Mucosa of descending colon (tissue), 3 donors: ENCODE measurements at regions not wholly inside any gene's neighbourhood (a gene's known extent, or its start where the extent isn't known, plus 50 kb on each side); places are given as distances from the start of the nearest gene placed in this dataset.

Experiments
- ATAC-seq: fragments of 200-7000 bp; cut with Tn5 transposase; one replicate; pipeline ENCODE4 v1.9.1; 2020; ENCODE audit warnings: mild to moderate bottlenecking, moderate library complexity
- DNase-seq, 3 donors: peaks; one replicate each; pipeline ENCODE4 v3.0.0-alpha.2; 2020
- H3K36me3 ChIP-seq: fragments of 200-600 bp; one replicate; pipeline ENCODE4 v1.8.0; 2021; ENCODE audit warnings: low read depth, mild to moderate bottlenecking
- H3K4me1 ChIP-seq: fragments of 200-600 bp; one replicate; pipeline ENCODE4 v1.8.0; 2021; ENCODE audit warnings: low read depth, mild to moderate bottlenecking
- H3K4me3 ChIP-seq: fragments of 200-600 bp; one replicate; pipeline ENCODE4 v1.8.0; 2021; ENCODE audit warnings: mild to moderate bottlenecking
- H3K9me3 ChIP-seq: fragments of 200-600 bp; one replicate; pipeline ENCODE4 v1.8.0; 2021; ENCODE audit warnings: mild to moderate bottlenecking
- CTCF ChIP-seq: fragments of 200-600 bp; IDR thresholded peaks from one replicate; pipeline ENCODE4 v1.8.0; 2022; ENCODE audit warnings: antibody characterized with exemption, mild to moderate bottlenecking
- intact Hi-C, 2 donors: fragments of 100-400 bp; cut with DNase I in 1 of 2; cut with micrococcal nuclease in 1 of 2; formaldehyde crosslinking; loops; one replicate each; pipeline versions ENCODE4 v1.11.0 to v1.11.1; 2022; cut with DNase I, micrococcal nuclease
- donor health status: DM: no; HTN: no; CAD: no; lungs with moderate emphysema.
- donor health status: DM: no; HTN: no; CAD: no.
- donor health status: DM: no; HTN: yes; CAD: no.

- no peak for DNase-seq
- no peak overlapping the region for H3K4me3 ChIP-seq
- intact Hi-C loops: no loop called here
- no peaks in the 10 kb centered on the region for H3K36me3 ChIP-seq
- no peak for ATAC-seq
- no peak for TF ChIP-seq CTCF
- no peaks in the 10 kb centered on the region for H3K4me1 ChIP-seq
- H3K9me3 ChIP-seq: peaks cover 24% of the 10 kb centered on the region
Observed at GRCh38 chr13:58907347-58907746, 1256.4 kb downstream of the DIAPH3 start.

- Histone ChIP-seq H3K4me1 (no peaks in the 10 kb centered on the region), H3K4me3 (no peak overlapping the region), H3K9me3 (peaks cover 24% of the 10 kb centered on the region), H3K36me3 (no peaks in the 10 kb centered on the region)
- no peak for TF ChIP-seq CTCF
- DNase-seq (no peak), ATAC-seq (no peak)
- intact Hi-C loops: no loop called here
Observed at GRCh38 chr13:58908019-58908679, 1255.6 kb downstream of the DIAPH3 start.

GRCh38 chr13:58919551-58919950, 1244.2 kb downstream of the DIAPH3 start:
- intact Hi-C loops: no loop called here
- H3K9me3 ChIP-seq: peaks cover 17% of the 10 kb centered on the region
- H3K4me3 ChIP-seq: no peak overlapping the region

GRCh38 chr13:58921129-58921528, 1242.6 kb downstream of the DIAPH3 start:
- Histone ChIP-seq H3K36me3 (no peaks in the 10 kb centered on the region), H3K4me1 (no peaks in the 10 kb centered on the region), H3K4me3 (no peak overlapping the region), H3K9me3 (peaks cover 18% of the 10 kb centered on the region)
- no peak for ATAC-seq
- no peak for TF ChIP-seq CTCF
- DNase-seq: no peak
- intact Hi-C loops: no loop called here

More at GRCh38 chr13:58919551-58919950, 1244.2 kb downstream of the DIAPH3 start:
- ATAC-seq (no peak), DNase-seq (no peak)
- TF ChIP-seq CTCF: no peak
- Histone ChIP-seq H3K4me1 (no peaks in the 10 kb centered on the region), H3K36me3 (no peaks in the 10 kb centered on the region)

- intact Hi-C loops: no loop called here
- peaks cover 20% of the 10 kb centered on the region for H3K9me3 ChIP-seq
- no peak for ATAC-seq
Observed at GRCh38 chr13:58926858-58927257, 1236.9 kb downstream of the DIAPH3 start.

More at GRCh38 chr13:58926858-58927257, 1236.9 kb downstream of the DIAPH3 start:
- Histone ChIP-seq H3K4me3 (no peak overlapping the region), H3K36me3 (no peaks in the 10 kb centered on the region), H3K4me1 (no peaks in the 10 kb centered on the region)
- no peak for TF ChIP-seq CTCF
- no peak for DNase-seq
